H9 (cell line): ENCODE measurements at regions not wholly inside any gene's neighbourhood (a gene's known extent, or its start where the extent isn't known, plus 50 kb on each side); places are given as distances from the start of the nearest gene placed in this dataset.

Experiments
- DNase-seq: peaks from one replicate; pipeline ENCODE4 v3.0.0-alpha.2; 2017
- H2AFZ ChIP-seq: one replicate; pipeline ENCODE4 v1.6.1; 2013; ENCODE audit warnings: mild to moderate bottlenecking, low read length, control low read depth, moderate library complexity
- H2AK5ac ChIP-seq: 2 replicates; pipeline ENCODE4 v1.6.1; 2013; ENCODE audit warnings: low read length, control low read depth, mixed read lengths; ENCODE audit not compliant: insufficient read length
- H2BK120ac ChIP-seq: one replicate; pipeline ENCODE4 v1.6.1; 2013; ENCODE audit warnings: low read depth, mild to moderate bottlenecking, low read length, control low read depth, inconsistent platforms; ENCODE audit not compliant: poor library complexity, severe bottlenecking
- H2BK12ac ChIP-seq: 2 replicates; pipeline ENCODE4 v1.6.1; 2013; ENCODE audit warnings: low read length, control low read depth, mixed read lengths, low read depth; ENCODE audit not compliant: insufficient read length
- H2BK15ac ChIP-seq: 2 replicates; pipeline ENCODE4 v1.6.1; 2013; ENCODE audit warnings: low read depth, low read length, control low read depth
- H2BK20ac ChIP-seq: one replicate; pipeline ENCODE4 v1.6.1; 2013; ENCODE audit warnings: low read depth, mild to moderate bottlenecking, low read length, control low read depth, inconsistent platforms; ENCODE audit not compliant: poor library complexity, severe bottlenecking
- H2BK5ac ChIP-seq: 2 replicates; pipeline ENCODE4 v1.6.1; 2013; ENCODE audit warnings: low read length, control low read depth, mixed read lengths; ENCODE audit not compliant: insufficient read length
- H3K14ac ChIP-seq: 2 replicates; pipeline ENCODE4 v1.6.1; 2013; ENCODE audit warnings: low read length, control low read depth; ENCODE audit not compliant: insufficient read depth
- H3K18ac ChIP-seq: 2 replicates; pipeline ENCODE4 v1.6.1; 2013; ENCODE audit warnings: low read depth, mild to moderate bottlenecking, mixed read lengths, low read length, control low read depth; ENCODE audit not compliant: insufficient read length
- H3K23ac ChIP-seq: 2 replicates; pipeline ENCODE4 v1.6.1; 2013; ENCODE audit warnings: low read length, control low read depth, mixed read lengths, low read depth; ENCODE audit not compliant: insufficient read length
- H3K23me2 ChIP-seq: 2 replicates; pipeline ENCODE4 v1.6.1; 2013; ENCODE audit warnings: low read depth, mild to moderate bottlenecking, mixed read lengths, low read length, control low read depth; ENCODE audit not compliant: insufficient read length, poor library complexity, severe bottlenecking
- H3K27ac ChIP-seq: 2 replicates; pipeline ENCODE4 v1.5.1; 2013; ENCODE audit warnings: low read length, control low read depth, mixed read lengths, low read depth; ENCODE audit not compliant: insufficient read length
- H3K27me3 ChIP-seq: 2 replicates; pipeline ENCODE4 v1.6.1; 2013; ENCODE audit warnings: low read length, control low read depth, inconsistent platforms; ENCODE audit not compliant: insufficient read depth
- H3K4ac ChIP-seq: 2 replicates; pipeline ENCODE4 v1.6.1; 2013; ENCODE audit warnings: low read depth, mild to moderate bottlenecking, control low read depth, inconsistent platforms, low read length, moderate library complexity
- H3K4me1 ChIP-seq: 2 replicates; pipeline ENCODE4 v1.6.1; 2013; ENCODE audit warnings: low read length, control low read depth, inconsistent platforms; ENCODE audit not compliant: insufficient read depth
- H3K4me2 ChIP-seq: 2 replicates; pipeline ENCODE4 v1.6.1; 2013; ENCODE audit warnings: low read length, control low read depth, mixed read lengths; ENCODE audit not compliant: insufficient read length, insufficient read depth
- H3K56ac ChIP-seq: 2 replicates; pipeline ENCODE4 v1.6.1; 2013; ENCODE audit warnings: low read depth, mild to moderate bottlenecking, mixed read lengths, low read length, control low read depth; ENCODE audit not compliant: insufficient read length
- H3K79me1 ChIP-seq: 2 replicates; pipeline ENCODE4 v1.6.1; 2013; ENCODE audit warnings: low read depth, mild to moderate bottlenecking, moderate library complexity, low read length, control low read depth, inconsistent platforms; ENCODE audit not compliant: insufficient read depth, poor library complexity, severe bottlenecking
- H3K79me2 ChIP-seq: 2 replicates; pipeline ENCODE4 v1.6.1; 2013; ENCODE audit warnings: low read length, control low read depth, inconsistent platforms; ENCODE audit not compliant: insufficient read depth
- H3K9ac ChIP-seq: 2 replicates; pipeline ENCODE4 v1.6.1; 2013; ENCODE audit warnings: low read length, control low read depth, mixed read lengths; ENCODE audit not compliant: insufficient read length; ENCODE audit errors: extremely low read depth
- H3K9me3 ChIP-seq: one replicate; pipeline ENCODE4 v1.6.1; 2013; ENCODE audit warnings: low read depth, low read length, inconsistent platforms; ENCODE audit not compliant: control insufficient read depth
- H3T11ph ChIP-seq: one replicate; pipeline ENCODE4 v1.6.1; 2013; ENCODE audit warnings: mild to moderate bottlenecking, low read length, control low read depth, inconsistent platforms
- H4K20me1 ChIP-seq: one replicate; pipeline ENCODE4 v1.6.1; 2013; ENCODE audit not compliant: control insufficient read depth, insufficient read length, insufficient read depth
- H4K5ac ChIP-seq: 2 replicates; pipeline ENCODE4 v1.6.1; 2013; ENCODE audit warnings: low read depth, mild to moderate bottlenecking, mixed read lengths, low read length, control low read depth; ENCODE audit not compliant: insufficient read length
- H4K8ac ChIP-seq: replicated peaks from 2 replicates; pipeline ENCODE4 v1.6.1; 2013; ENCODE audit warnings: low read length, control low read depth, mixed read lengths, low read depth; ENCODE audit not compliant: insufficient read length
- H4K91ac ChIP-seq: 2 replicates; pipeline ENCODE4 v1.6.1; 2013; ENCODE audit warnings: low read depth, mild to moderate bottlenecking, moderate library complexity, mixed read lengths, low read length, control low read depth; ENCODE audit not compliant: insufficient read length
- H3K27ac Mint-ChIP-seq, 3 experiments: 2 replicates in 2 of 3; 3 replicates in 1 of 3; pipeline ENCODE4 v1.8.0; 2020 to 2021; ENCODE audit warnings: mixed read lengths in 3 of 3, mild to moderate bottlenecking in 1 of 3, moderate library complexity in 1 of 3
- H3K27me3 Mint-ChIP-seq: 2 replicates; pipeline ENCODE4 v1.8.0; 2021; ENCODE audit warnings: low read depth, mild to moderate bottlenecking, moderate library complexity, mixed read lengths
- H3K36me3 Mint-ChIP-seq, 3 experiments: 2 replicates in 2 of 3; 3 replicates in 1 of 3; pipeline ENCODE4 v1.8.0; 2020 to 2021; ENCODE audit warnings: low read depth in 3 of 3, mixed read lengths in 3 of 3; ENCODE audit not compliant: insufficient read depth in 1 of 3
- H3K4me1 Mint-ChIP-seq, 2 experiments: 2 replicates each; pipeline ENCODE4 v1.8.0; 2020; ENCODE audit warnings: mixed read lengths in 2 of 2
- H3K4me3 Mint-ChIP-seq, 2 experiments: 2 replicates in 1 of 2; 3 replicates in 1 of 2; pipeline ENCODE4 v1.8.0; 2020 to 2021; ENCODE audit warnings: mild to moderate bottlenecking in 2 of 2, mixed read lengths in 2 of 2, moderate library complexity in 1 of 2
- H3K9me3 Mint-ChIP-seq, 2 experiments: 2 replicates in 1 of 2; 3 replicates in 1 of 2; pipeline ENCODE4 v1.8.0; 2020; ENCODE audit warnings: mild to moderate bottlenecking in 2 of 2, mixed read lengths in 2 of 2, moderate library complexity in 1 of 2
- CTCF ChIP-seq: fragments of 200-600 bp; sonication (generic); conservative IDR thresholded peaks from 3 replicates; pipeline ENCODE4 v1.8.0; 2021; ENCODE audit warnings: antibody characterized with exemption, mild to moderate bottlenecking
- WGBS: extraction: QIAGEN DNeasy Blood & Tissue Kit; methylation state at CpG from one replicate; pipeline ENCODE4 v1.1.7; 2013; ENCODE audit warnings: missing lambda C conversion rate, low lambda C conversion rate, mixed read lengths; ENCODE audit not compliant: insufficient read length; ENCODE audit errors: extremely low coverage; 5-methylcytosine and 5-hydroxymethylcytosine counted together

- H3K27ac Mint-ChIP-seq, result no peak overlapping the region
- no peak overlapping the region for H2BK5ac ChIP-seq
- no peaks in the 10 kb centered on the region for H3K23me2 ChIP-seq
- H2BK20ac ChIP-seq, result no peak overlapping the region
- no peak overlapping the region for H4K8ac ChIP-seq
- no peaks in the 10 kb centered on the region for H3K79me2 ChIP-seq
- no peak overlapping the region for H2BK15ac ChIP-seq
- H3K4ac ChIP-seq, result no peak overlapping the region
- no peak overlapping the region for H3T11ph ChIP-seq
- WGBS, result no CpG with 5 or more reads among the region's 7 CpGs
- no peak overlapping the region for H3K23ac ChIP-seq
- no peaks in the 10 kb centered on the region for H3K4me1 Mint-ChIP-seq
- no peaks in the 10 kb centered on the region for H3K9me3 Mint-ChIP-seq
- no peaks in the 10 kb centered on the region for H3K4me1 ChIP-seq
- no peak overlapping the region; the same call in 1 of the 2 replicates for H3K14ac ChIP-seq
- H3K4me2 ChIP-seq, result no peak overlapping the region
- H3K9me3 ChIP-seq, result no peaks in the 10 kb centered on the region
- H3K79me1 ChIP-seq, result no peaks in the 10 kb centered on the region
- no peak overlapping the region for H2AK5ac ChIP-seq
- DNase-seq, result no peak
- no peak for TF ChIP-seq CTCF
- no peaks in the 10 kb centered on the region for H3K27me3 ChIP-seq
- H2AFZ ChIP-seq, result no peak overlapping the region
- no peak overlapping the region for H3K27ac ChIP-seq
- H3K56ac ChIP-seq, result no peak overlapping the region
- no peaks in the 10 kb centered on the region for H4K20me1 ChIP-seq
- H3K36me3 Mint-ChIP-seq, result no peaks in the 10 kb centered on the region
- H3K4me3 Mint-ChIP-seq, result no peak overlapping the region
- no peak overlapping the region for H4K91ac ChIP-seq
- H4K5ac ChIP-seq, result no peak overlapping the region
- H3K9ac ChIP-seq, result no peak overlapping the region
- H3K27me3 Mint-ChIP-seq, result no peaks in the 10 kb centered on the region; the same call in 1 of the 2 replicates
- H2BK120ac ChIP-seq, result no peak overlapping the region
- no peak overlapping the region for H2BK12ac ChIP-seq
- no peak overlapping the region for H3K18ac ChIP-seq
These were observed 123.4 kb upstream of the MAFB start for GRCh38 chr20:40812415-40812925.
